ENCODE measurements at regions not wholly inside any gene's neighbourhood (a gene's known extent, or its start where the extent isn't known, plus 50 kb on each side); places are given as distances from the start of the nearest gene placed in this dataset.

DNA sequence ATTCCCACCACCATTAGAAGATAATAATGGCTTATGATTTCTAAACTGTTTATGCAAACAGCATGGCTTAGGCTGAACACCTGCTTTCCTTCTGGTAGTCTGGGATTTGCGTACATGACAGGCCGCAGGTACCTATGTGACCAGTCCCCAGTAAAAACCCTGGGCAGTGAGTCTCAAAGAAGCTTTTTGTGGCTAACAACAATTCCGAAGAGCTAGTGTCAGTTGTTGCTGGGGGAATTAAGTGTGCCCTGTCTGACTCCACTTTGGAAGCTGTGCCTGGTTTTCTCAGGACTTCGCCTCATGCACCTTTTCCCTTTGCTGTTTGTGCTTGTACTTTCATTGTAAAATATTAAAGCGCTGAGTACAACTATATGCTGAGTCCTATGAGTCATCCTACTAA, 250.2 kb upstream of the MIR17HG start:
- H3K9me3 ChIP-seq = no peaks in the 10 kb centered on the region
- TF ChIP-seq POLR2A (IDR thresholded peaks at IDR 0.05) (no peak), CTCF (IDR thresholded peaks at IDR 0.05) (no peak)

GRCh38 chr13:91099877-91100276, 247.6 kb upstream of the MIR17HG start:
- intact Hi-C loops (cut with DNase I) = no loop called here
- 63 to 71% methylated on average over 1 of the region's 1 CpG for WGBS, 2 donors

More for the DNA sequence above, 250.2 kb upstream of the MIR17HG start:
- 78 to 88% methylated on average over 5 of the region's 5 CpGs for WGBS, 2 donors
- Histone ChIP-seq H3K36me3 (no peaks in the 10 kb centered on the region), H3K4me1 (no peaks in the 10 kb centered on the region), H3K4me3 (no peak overlapping the region), H3K27ac (no peak overlapping the region), H3K27me3 (no peaks in the 10 kb centered on the region)
- intact Hi-C loops (cut with DNase I) = no loop called here
- no peak for DNase-seq

DNA sequence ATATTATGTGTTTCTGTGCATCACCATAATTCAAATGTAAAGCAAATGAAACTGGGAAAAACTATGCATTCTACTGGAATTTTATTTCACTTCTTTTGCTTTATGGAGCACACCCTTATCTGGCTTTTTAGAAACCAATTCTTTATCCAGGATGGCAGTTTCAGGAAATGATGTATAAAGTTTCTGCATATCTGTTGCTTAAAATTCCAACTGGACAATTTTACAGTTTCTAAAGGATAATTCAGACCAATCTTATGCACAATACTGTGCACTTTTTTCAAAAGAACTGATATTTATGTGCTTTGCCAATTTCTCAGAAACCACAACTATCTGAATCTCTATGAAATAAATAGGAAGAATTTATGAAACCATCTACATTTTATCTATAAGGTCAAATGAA, 246.5 kb upstream of the MIR17HG start:
- intact Hi-C loops (cut with DNase I) = no loop called here
- no peak for TF ChIP-seq POLR2A (IDR thresholded peaks at IDR 0.05)
- TF ChIP-seq CTCF (IDR thresholded peaks at IDR 0.05) = no peak
- H3K9me3 ChIP-seq = no peaks in the 10 kb centered on the region
- H3K27me3 ChIP-seq = no peaks in the 10 kb centered on the region
- DNase-seq = no peak
- no peak overlapping the region for H3K4me3 ChIP-seq
- H3K36me3 ChIP-seq = no peaks in the 10 kb centered on the region
- no peaks in the 10 kb centered on the region for H3K4me1 ChIP-seq
- no peak overlapping the region for H3K27ac ChIP-seq

More at GRCh38 chr13:91099877-91100276, 247.6 kb upstream of the MIR17HG start:
- no peaks in the 10 kb centered on the region for H3K27me3 ChIP-seq
- no peaks in the 10 kb centered on the region for H3K4me1 ChIP-seq
- TF ChIP-seq POLR2A (IDR thresholded peaks at IDR 0.05) (no peak), CTCF (IDR thresholded peaks at IDR 0.05) (no peak)
- H3K36me3 ChIP-seq = no peaks in the 10 kb centered on the region
- DNase-seq = no peak
- no peak overlapping the region for H3K4me3 ChIP-seq
- no peaks in the 10 kb centered on the region for H3K9me3 ChIP-seq
- H3K27ac ChIP-seq = no peak overlapping the region

GRCh38 chr13:91101381-91101780, 246.1 kb upstream of the MIR17HG start:
- Histone ChIP-seq H3K27me3 (no peaks in the 10 kb centered on the region), H3K27ac (no peak overlapping the region), H3K36me3 (no peaks in the 10 kb centered on the region), H3K4me3 (no peak overlapping the region), H3K9me3 (no peaks in the 10 kb centered on the region), H3K4me1 (no peaks in the 10 kb centered on the region)
- TF ChIP-seq POLR2A (IDR thresholded peaks at IDR 0.05) = no peak
- TF ChIP-seq CTCF (IDR thresholded peaks at IDR 0.05) = no peak
- WGBS, 2 donors = 60 to 64% methylated on average over 2 of the region's 2 CpGs
- intact Hi-C loops (cut with DNase I) = no loop called here
- DNase-seq = no peak

DNA sequence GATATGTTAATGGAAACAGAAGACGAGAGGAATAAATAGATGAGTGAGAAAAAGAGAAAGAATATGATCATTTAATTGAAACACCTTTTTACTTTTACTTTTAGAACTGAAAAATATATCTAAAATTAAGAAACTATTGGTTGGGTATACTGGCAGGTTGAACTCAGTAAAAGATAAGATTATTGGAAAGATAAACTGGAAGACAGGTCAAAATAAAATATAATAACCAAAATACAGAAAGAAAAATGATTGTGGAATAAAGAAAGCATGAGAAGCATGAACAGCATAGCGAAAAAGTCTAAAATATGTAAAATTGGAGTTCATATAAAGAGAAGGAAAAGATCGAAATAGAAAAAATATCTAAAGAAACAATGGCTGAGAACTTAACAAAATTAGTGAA, 242.2 kb upstream of the MIR17HG start:
- intact Hi-C loops (cut with DNase I) = no loop called here
- WGBS, 2 donors = 76 to 83% methylated on average over 3 of the region's 3 CpGs
- TF ChIP-seq POLR2A (IDR thresholded peaks at IDR 0.05) = no peak
- no peak for TF ChIP-seq CTCF (IDR thresholded peaks at IDR 0.05)
- no peak overlapping the region for H3K4me3 ChIP-seq
- H3K27ac ChIP-seq = no peak overlapping the region
- no peaks in the 10 kb centered on the region for H3K9me3 ChIP-seq
- no peaks in the 10 kb centered on the region for H3K36me3 ChIP-seq
- DNase-seq = no peak
- no peaks in the 10 kb centered on the region for H3K27me3 ChIP-seq
- H3K4me1 ChIP-seq = no peaks in the 10 kb centered on the region

Data from esophagus squamous epithelium (tissue), 5 donors.